HEK293 (cell line): ENCODE measurements at regions not wholly inside any gene's neighbourhood (a gene's known extent, or its start where the extent isn't known, plus 50 kb on each side); places are given as distances from the start of the nearest gene placed in this dataset.

Experiments used
- FEZF1 ChIP-seq: fragments of 450-650 bp; formaldehyde crosslinking; IDR thresholded peaks from 2 replicates; pipeline ENCODE4 v1.5.1; 2016; ENCODE audit warnings: missing biosample characterization, missing genetic modification characterization
- MEIS1 ChIP-seq: sonication (generic); formaldehyde crosslinking; IDR thresholded peaks from 2 replicates; pipeline ENCODE4 v1.8.1; 2022; ENCODE audit warnings: missing genetic modification reagents, mild to moderate bottlenecking, borderline replicate concordance
- SETDB1 ChIP-seq: IDR thresholded peaks from one replicate; pipeline ENCODE4 v1.6.1; 2017; ENCODE audit warnings: mild to moderate bottlenecking, low read length, moderate library complexity, mixed read lengths; ENCODE audit not compliant: insufficient read length
- YY1 ChIP-seq: fragments of 450-650 bp; formaldehyde crosslinking; IDR thresholded peaks from 2 replicates; pipeline ENCODE4 v1.5.1; 2018; ENCODE audit warnings: missing biosample characterization, missing genetic modification characterization
- ZNF140 ChIP-seq: fragments of 450-650 bp; formaldehyde crosslinking; IDR thresholded peaks from 2 replicates; pipeline ENCODE4 v1.5.1; 2016; ENCODE audit warnings: missing biosample characterization, missing genetic modification characterization
- ZNF341 ChIP-seq: fragments of 450-650 bp; formaldehyde crosslinking; IDR thresholded peaks from 2 replicates; pipeline ENCODE4; 2016; ENCODE audit warnings: low read depth, missing biosample characterization, missing genetic modification characterization
- ZNF529 ChIP-seq: fragments of 450-650 bp; formaldehyde crosslinking; IDR thresholded peaks from 2 replicates; pipeline ENCODE4 v1.5.1; 2017; ENCODE audit warnings: missing genetic modification characterization, missing biosample characterization; ENCODE audit not compliant: insufficient replicate concordance
- ZNF558 ChIP-seq: fragments of 450-650 bp; formaldehyde crosslinking; IDR thresholded peaks from 2 replicates; pipeline ENCODE4 v1.5.1; 2016; ENCODE audit warnings: missing biosample characterization, missing genetic modification characterization
- TF ChIP-seq, protein P1 (sequence below): fragments of 450-650 bp; formaldehyde crosslinking; IDR thresholded peaks from 2 replicates; pipeline ENCODE4 v1.5.1; 2016; ENCODE audit warnings: missing biosample characterization, missing genetic modification characterization
- TF ChIP-seq, protein P2 (sequence below): fragments of 450-650 bp; formaldehyde crosslinking; conservative IDR thresholded peaks from 2 replicates; pipeline ENCODE4 v1.5.1; 2016; ENCODE audit warnings: low read depth, missing biosample characterization, missing genetic modification characterization
- TF ChIP-seq, protein P3 (sequence below): fragments of 450-650 bp; IDR thresholded peaks from 2 replicates; pipeline ENCODE4 v1.5.1; 2018; ENCODE audit warnings: missing biosample characterization, mild to moderate bottlenecking, missing genetic modification characterization

DNA sequence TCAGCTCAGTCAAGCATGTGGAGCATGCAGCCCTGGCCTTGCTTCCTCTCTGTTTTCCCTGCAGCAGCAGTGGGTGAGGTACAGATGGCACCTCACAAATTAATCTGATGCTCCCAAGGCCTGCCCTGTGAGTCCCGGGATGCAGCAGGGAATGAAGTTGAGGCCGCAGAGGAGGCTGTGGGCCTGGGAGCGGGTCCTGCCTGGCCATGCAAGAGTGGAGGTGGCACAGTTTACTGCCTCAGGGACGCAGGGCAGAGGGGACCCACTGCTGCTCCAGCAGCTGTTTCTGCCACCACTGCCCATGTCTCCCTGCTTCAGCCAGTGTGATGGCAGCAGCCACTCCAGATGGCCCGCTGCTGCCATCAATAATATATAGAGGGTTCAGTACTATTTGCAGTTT, 474.6 kb downstream of the EPHA5 start:
- TF ChIP-seq, protein P1, sequence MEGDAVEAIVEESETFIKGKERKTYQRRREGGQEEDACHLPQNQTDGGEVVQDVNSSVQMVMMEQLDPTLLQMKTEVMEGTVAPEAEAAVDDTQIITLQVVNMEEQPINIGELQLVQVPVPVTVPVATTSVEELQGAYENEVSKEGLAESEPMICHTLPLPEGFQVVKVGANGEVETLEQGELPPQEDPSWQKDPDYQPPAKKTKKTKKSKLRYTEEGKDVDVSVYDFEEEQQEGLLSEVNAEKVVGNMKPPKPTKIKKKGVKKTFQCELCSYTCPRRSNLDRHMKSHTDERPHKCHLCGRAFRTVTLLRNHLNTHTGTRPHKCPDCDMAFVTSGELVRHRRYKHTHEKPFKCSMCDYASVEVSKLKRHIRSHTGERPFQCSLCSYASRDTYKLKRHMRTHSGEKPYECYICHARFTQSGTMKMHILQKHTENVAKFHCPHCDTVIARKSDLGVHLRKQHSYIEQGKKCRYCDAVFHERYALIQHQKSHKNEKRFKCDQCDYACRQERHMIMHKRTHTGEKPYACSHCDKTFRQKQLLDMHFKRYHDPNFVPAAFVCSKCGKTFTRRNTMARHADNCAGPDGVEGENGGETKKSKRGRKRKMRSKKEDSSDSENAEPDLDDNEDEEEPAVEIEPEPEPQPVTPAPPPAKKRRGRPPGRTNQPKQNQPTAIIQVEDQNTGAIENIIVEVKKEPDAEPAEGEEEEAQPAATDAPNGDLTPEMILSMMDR = no peak
- TF ChIP-seq ZNF529 (tag by site-specific recombination) = no peak
- TF ChIP-seq MEIS1 (CRISPR knock-in tag) = no peak
- TF ChIP-seq, protein P2, sequence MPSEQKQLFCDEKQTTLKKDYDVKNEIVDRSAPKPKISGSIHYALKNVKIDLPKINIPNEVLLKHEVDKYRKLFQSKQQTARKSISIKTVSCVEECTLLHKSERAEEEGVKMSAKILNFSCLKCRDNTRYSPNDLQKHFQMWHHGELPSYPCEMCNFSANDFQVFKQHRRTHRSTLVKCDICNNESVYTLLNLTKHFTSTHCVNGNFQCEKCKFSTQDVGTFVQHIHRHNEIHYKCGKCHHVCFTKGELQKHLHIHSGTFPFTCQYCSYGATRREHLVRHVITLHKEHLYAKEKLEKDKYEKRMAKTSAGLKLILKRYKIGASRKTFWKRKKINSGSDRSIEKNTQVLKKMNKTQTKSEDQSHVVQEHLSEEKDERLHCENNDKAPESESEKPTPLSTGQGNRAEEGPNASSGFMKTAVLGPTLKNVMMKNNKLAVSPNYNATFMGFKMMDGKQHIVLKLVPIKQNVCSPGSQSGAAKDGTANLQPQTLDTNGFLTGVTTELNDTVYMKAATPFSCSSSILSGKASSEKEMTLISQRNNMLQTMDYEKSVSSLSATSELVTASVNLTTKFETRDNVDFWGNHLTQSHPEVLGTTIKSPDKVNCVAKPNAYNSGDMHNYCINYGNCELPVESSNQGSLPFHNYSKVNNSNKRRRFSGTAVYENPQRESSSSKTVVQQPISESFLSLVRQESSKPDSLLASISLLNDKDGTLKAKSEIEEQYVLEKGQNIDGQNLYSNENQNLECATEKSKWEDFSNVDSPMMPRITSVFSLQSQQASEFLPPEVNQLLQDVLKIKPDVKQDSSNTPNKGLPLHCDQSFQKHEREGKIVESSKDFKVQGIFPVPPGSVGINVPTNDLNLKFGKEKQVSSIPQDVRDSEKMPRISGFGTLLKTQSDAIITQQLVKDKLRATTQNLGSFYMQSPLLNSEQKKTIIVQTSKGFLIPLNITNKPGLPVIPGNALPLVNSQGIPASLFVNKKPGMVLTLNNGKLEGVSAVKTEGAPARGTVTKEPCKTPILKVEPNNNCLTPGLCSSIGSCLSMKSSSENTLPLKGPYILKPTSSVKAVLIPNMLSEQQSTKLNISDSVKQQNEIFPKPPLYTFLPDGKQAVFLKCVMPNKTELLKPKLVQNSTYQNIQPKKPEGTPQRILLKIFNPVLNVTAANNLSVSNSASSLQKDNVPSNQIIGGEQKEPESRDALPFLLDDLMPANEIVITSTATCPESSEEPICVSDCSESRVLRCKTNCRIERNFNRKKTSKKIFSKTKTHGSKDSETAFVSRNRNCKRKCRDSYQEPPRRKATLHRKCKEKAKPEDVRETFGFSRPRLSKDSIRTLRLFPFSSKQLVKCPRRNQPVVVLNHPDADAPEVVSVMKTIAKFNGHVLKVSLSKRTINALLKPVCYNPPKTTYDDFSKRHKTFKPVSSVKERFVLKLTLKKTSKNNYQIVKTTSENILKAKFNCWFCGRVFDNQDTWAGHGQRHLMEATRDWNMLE (tag by site-specific recombination) = no peak
- no peak for TF ChIP-seq SETDB1
- TF ChIP-seq ZNF558 (tag by site-specific recombination) = no peak
- no peak for TF ChIP-seq ZNF140 (tag by site-specific recombination)
- no peak for TF ChIP-seq FEZF1 (tag by site-specific recombination)
- TF ChIP-seq YY1 (tag by site-specific recombination) = no peak
- TF ChIP-seq ZNF341 (tag by site-specific recombination) = no peak
- TF ChIP-seq, protein P3, sequence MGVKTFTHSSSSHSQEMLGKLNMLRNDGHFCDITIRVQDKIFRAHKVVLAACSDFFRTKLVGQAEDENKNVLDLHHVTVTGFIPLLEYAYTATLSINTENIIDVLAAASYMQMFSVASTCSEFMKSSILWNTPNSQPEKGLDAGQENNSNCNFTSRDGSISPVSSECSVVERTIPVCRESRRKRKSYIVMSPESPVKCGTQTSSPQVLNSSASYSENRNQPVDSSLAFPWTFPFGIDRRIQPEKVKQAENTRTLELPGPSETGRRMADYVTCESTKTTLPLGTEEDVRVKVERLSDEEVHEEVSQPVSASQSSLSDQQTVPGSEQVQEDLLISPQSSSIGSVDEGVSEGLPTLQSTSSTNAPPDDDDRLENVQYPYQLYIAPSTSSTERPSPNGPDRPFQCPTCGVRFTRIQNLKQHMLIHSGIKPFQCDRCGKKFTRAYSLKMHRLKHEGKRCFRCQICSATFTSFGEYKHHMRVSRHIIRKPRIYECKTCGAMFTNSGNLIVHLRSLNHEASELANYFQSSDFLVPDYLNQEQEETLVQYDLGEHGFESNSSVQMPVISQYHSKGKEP = no peak
